ENCODE measurements at regions not wholly inside any gene's neighbourhood (a gene's known extent, or its start where the extent isn't known, plus 50 kb on each side); places are given as distances from the start of the nearest gene placed in this dataset.

DNA sequence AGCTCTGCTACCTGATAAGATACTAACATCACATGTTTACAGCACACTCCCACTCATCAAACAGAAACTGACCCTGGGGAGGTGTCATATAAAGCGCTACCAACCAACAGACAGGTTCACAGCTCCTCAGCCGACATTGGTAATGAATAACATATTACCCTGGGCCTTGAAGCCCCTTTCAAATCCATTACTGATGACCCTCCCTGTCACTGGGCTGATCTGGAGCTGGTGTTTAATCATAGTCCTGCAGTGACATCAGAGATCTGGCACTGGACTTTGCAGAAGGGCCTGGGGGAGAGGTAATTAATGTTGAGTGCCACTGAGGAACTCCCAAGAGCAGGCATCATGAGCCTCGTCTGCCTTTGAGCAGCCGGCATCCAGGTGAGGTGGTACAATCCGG lies 306.5 kb upstream of the NFE2L3 start:
- TF ChIP-seq, protein P1, sequence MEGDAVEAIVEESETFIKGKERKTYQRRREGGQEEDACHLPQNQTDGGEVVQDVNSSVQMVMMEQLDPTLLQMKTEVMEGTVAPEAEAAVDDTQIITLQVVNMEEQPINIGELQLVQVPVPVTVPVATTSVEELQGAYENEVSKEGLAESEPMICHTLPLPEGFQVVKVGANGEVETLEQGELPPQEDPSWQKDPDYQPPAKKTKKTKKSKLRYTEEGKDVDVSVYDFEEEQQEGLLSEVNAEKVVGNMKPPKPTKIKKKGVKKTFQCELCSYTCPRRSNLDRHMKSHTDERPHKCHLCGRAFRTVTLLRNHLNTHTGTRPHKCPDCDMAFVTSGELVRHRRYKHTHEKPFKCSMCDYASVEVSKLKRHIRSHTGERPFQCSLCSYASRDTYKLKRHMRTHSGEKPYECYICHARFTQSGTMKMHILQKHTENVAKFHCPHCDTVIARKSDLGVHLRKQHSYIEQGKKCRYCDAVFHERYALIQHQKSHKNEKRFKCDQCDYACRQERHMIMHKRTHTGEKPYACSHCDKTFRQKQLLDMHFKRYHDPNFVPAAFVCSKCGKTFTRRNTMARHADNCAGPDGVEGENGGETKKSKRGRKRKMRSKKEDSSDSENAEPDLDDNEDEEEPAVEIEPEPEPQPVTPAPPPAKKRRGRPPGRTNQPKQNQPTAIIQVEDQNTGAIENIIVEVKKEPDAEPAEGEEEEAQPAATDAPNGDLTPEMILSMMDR (IDR thresholded peaks at IDR 0.05 in 2 of 3, conservative IDR thresholded peaks at IDR 0.05 in 1 of 3; ENCODE audit: borderline replicate concordance in 1 of 3, insufficient read depth in 1 of 3, low read depth in 2 of 3, low read length in 2 of 3) = no peak
- no peak for TF ChIP-seq EZH2phosphoT487 (IDR thresholded peaks at IDR 0.05; ENCODE audit: borderline replicate concordance)
- TF ChIP-seq, protein P2, sequence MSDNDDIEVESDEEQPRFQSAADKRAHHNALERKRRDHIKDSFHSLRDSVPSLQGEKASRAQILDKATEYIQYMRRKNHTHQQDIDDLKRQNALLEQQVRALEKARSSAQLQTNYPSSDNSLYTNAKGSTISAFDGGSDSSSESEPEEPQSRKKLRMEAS (IDR thresholded peaks at IDR 0.05) = no peak
- TF ChIP-seq SP1 (IDR thresholded peaks at IDR 0.05; ENCODE audit: low read depth) = no peak
- TF ChIP-seq POLR2AphosphoS5 (IDR thresholded peaks at IDR 0.05; ENCODE audit: low read depth, low read length) = no peak
- TF ChIP-seq, protein P3, sequence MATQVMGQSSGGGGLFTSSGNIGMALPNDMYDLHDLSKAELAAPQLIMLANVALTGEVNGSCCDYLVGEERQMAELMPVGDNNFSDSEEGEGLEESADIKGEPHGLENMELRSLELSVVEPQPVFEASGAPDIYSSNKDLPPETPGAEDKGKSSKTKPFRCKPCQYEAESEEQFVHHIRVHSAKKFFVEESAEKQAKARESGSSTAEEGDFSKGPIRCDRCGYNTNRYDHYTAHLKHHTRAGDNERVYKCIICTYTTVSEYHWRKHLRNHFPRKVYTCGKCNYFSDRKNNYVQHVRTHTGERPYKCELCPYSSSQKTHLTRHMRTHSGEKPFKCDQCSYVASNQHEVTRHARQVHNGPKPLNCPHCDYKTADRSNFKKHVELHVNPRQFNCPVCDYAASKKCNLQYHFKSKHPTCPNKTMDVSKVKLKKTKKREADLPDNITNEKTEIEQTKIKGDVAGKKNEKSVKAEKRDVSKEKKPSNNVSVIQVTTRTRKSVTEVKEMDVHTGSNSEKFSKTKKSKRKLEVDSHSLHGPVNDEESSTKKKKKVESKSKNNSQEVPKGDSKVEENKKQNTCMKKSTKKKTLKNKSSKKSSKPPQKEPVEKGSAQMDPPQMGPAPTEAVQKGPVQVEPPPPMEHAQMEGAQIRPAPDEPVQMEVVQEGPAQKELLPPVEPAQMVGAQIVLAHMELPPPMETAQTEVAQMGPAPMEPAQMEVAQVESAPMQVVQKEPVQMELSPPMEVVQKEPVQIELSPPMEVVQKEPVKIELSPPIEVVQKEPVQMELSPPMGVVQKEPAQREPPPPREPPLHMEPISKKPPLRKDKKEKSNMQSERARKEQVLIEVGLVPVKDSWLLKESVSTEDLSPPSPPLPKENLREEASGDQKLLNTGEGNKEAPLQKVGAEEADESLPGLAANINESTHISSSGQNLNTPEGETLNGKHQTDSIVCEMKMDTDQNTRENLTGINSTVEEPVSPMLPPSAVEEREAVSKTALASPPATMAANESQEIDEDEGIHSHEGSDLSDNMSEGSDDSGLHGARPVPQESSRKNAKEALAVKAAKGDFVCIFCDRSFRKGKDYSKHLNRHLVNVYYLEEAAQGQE (IDR thresholded peaks at IDR 0.05; ENCODE audit: low read depth) = no peak
- no peak for TF ChIP-seq EGR1 (IDR thresholded peaks at IDR 0.05; ENCODE audit: low read depth)

Measured in HCT116 (cell line).